ENCODE measurements at regions not wholly inside any gene's neighbourhood (a gene's known extent, or its start where the extent isn't known, plus 50 kb on each side); places are given as distances from the start of the nearest gene placed in this dataset.

DNA sequence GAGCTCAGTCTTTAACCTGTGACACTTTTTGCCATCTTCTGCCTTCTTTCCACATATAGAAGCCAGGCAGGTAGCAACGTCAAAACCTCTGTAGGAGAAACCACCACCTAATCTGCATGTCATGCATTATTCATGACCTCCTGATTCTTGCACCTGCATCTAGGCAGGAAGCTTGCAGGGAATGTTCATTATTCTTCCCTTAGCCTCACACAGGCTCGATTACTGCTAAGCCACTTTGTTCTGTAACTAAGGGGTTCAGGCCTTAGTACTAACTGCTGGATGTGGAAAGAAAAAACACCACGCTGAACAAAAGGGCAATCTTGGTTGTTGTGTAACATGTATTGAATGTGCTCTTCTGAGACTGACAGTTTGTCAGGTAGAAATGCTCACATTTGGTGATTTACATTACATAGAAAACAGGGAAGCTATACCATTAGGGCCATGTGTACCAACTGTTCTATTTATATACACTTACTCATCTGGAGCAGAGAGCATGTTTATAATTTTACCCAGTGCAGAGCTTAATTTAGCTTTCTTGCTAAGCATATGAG, 366.9 kb downstream of the KLF12 start:
- TF ChIP-seq, protein P1, sequence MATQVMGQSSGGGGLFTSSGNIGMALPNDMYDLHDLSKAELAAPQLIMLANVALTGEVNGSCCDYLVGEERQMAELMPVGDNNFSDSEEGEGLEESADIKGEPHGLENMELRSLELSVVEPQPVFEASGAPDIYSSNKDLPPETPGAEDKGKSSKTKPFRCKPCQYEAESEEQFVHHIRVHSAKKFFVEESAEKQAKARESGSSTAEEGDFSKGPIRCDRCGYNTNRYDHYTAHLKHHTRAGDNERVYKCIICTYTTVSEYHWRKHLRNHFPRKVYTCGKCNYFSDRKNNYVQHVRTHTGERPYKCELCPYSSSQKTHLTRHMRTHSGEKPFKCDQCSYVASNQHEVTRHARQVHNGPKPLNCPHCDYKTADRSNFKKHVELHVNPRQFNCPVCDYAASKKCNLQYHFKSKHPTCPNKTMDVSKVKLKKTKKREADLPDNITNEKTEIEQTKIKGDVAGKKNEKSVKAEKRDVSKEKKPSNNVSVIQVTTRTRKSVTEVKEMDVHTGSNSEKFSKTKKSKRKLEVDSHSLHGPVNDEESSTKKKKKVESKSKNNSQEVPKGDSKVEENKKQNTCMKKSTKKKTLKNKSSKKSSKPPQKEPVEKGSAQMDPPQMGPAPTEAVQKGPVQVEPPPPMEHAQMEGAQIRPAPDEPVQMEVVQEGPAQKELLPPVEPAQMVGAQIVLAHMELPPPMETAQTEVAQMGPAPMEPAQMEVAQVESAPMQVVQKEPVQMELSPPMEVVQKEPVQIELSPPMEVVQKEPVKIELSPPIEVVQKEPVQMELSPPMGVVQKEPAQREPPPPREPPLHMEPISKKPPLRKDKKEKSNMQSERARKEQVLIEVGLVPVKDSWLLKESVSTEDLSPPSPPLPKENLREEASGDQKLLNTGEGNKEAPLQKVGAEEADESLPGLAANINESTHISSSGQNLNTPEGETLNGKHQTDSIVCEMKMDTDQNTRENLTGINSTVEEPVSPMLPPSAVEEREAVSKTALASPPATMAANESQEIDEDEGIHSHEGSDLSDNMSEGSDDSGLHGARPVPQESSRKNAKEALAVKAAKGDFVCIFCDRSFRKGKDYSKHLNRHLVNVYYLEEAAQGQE (IDR thresholded peaks at IDR 0.05; ENCODE audit: insufficient read depth in 1 of 2, low read depth in 2 of 2, low read length in 2 of 2), result no peak
- TF ChIP-seq POLR2AphosphoS5 (IDR thresholded peaks at IDR 0.05; ENCODE audit: low read depth, low read length) (no peak), SIN3A (IDR thresholded peaks at IDR 0.05; ENCODE audit: borderline replicate concordance, insufficient read depth, low read length) (no peak), FOXP2 (optimal IDR thresholded peaks at IDR 0.05; ENCODE audit: borderline replicate concordance, extremely low read depth, extremely low read length, insufficient read depth) (no peak), TAF1 (IDR thresholded peaks at IDR 0.05; ENCODE audit: borderline replicate concordance, insufficient read depth, low read length) (no peak)

DNA sequence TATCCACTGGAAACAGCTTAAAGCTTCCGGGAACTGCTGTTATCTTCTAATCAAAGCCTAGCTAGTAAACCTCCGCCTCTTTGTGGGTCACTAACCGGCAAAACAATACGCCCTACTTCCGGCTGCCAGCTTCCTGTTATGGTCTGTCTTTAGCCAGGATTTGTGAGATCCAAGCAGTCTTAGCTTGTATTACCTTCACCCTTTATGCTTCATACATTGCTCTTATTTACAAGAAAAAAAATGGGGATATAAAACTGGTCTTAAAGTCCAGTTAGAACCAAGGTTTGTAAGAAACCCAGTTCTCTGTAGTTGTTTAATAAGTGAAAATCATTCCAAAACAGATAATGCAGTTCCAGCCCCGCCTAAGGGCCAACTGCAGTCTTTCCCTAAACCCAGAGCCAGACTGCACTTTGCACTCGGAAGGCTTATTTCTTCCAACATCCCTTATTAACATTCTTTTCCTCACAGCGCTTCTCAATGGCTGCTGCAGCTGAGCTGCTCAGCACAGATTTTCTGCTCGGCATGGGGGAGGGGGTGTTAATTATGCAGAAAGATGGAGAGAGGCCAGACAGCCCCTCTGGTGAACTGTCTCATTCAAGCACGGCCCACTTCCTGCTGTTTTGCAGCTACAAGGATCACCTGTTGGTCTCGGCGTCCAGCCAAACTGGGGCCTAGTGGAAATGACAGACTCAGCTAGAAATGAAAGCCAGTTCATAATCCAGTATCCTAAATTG, 368.4 kb downstream of the KLF12 start:
- no peak for TF ChIP-seq POLR2AphosphoS5 (IDR thresholded peaks at IDR 0.05; ENCODE audit: low read depth, low read length)
- TF ChIP-seq, protein P1 (IDR thresholded peaks at IDR 0.05; ENCODE audit: insufficient read depth in 1 of 2, low read depth in 2 of 2, low read length in 2 of 2), result no peak
- TF ChIP-seq TAF1 (IDR thresholded peaks at IDR 0.05; ENCODE audit: borderline replicate concordance, insufficient read depth, low read length), result no peak
- TF ChIP-seq FOXP2 (optimal IDR thresholded peaks at IDR 0.05; ENCODE audit: borderline replicate concordance, extremely low read depth, extremely low read length, insufficient read depth), result no peak
- TF ChIP-seq SIN3A (IDR thresholded peaks at IDR 0.05; ENCODE audit: borderline replicate concordance, insufficient read depth, low read length), result no peak; the same call in 1 of the 2 replicates

DNA sequence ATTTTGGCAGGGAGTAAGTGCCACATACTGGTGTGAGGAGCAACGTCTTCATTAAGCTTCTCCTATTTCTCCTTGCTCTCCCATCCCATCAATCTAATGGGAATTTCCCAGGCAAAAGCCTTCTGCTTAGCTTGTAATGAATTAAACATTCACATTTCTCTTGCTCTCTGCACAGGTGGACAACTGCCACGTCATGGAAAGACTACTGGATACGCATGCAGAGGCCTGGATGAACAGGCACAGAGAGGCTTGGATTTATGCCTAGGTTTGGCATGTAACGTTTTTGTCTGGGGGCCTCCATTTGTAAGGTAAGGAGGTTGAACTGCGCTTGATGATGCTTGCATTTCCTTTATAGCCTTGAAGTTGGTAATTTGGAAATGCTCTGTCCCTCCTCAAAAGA, 374.8 kb downstream of the KLF12 start:
- TF ChIP-seq FOXP2 (optimal IDR thresholded peaks at IDR 0.05; ENCODE audit: borderline replicate concordance, extremely low read depth, extremely low read length, insufficient read depth) (no peak), SIN3A (IDR thresholded peaks at IDR 0.05; ENCODE audit: borderline replicate concordance, insufficient read depth, low read length) (no peak), TAF1 (IDR thresholded peaks at IDR 0.05; ENCODE audit: borderline replicate concordance, insufficient read depth, low read length) (no peak), POLR2AphosphoS5 (IDR thresholded peaks at IDR 0.05; ENCODE audit: low read depth, low read length) (no peak)
- TF ChIP-seq, protein P1 (IDR thresholded peaks at IDR 0.05; ENCODE audit: insufficient read depth in 1 of 2, low read depth in 2 of 2, low read length in 2 of 2), result no peak

DNA sequence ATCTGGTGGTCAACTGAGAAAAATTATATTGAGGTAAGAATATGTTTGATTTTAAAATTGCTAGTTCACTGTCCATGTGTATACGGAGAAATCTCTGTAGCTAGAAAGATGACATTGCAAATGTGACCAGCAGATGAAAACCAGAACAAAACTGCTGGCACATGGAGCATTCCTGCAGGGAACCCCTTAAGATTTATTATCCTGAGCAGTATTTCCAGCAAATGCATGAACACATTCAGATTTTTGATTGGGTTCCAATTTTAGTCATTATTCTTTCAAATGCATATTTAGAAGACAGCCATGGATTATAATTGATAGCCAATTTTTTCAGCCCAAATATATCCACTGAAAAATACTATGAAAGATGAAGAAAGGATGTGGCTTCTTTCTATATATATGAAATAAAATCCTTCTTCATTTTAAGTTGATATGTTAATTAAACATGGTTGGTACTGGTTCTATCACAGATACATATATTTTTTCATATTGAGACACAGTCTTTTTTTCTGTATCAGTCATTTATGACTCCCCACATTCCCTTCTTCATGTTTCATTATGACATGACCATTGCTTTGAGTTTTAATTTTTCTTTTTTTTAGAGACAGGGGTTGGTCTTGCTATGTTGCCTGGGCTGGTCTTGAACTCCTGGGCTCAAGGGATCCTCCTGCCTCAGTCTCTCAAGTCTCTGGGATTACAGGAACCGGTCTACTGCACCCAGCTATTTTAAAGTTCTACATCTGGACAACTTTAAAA, 376.5 kb downstream of the KLF12 start:
- TF ChIP-seq TAF1 (IDR thresholded peaks at IDR 0.05; ENCODE audit: borderline replicate concordance, insufficient read depth, low read length), result no peak
- TF ChIP-seq, protein P1 (IDR thresholded peaks at IDR 0.05; ENCODE audit: insufficient read depth in 1 of 2, low read depth in 2 of 2, low read length in 2 of 2), result no peak
- TF ChIP-seq FOXP2 (optimal IDR thresholded peaks at IDR 0.05; ENCODE audit: borderline replicate concordance, extremely low read depth, extremely low read length, insufficient read depth), result no peak
- TF ChIP-seq SIN3A (IDR thresholded peaks at IDR 0.05; ENCODE audit: borderline replicate concordance, insufficient read depth, low read length), result no peak
- no peak for TF ChIP-seq POLR2AphosphoS5 (IDR thresholded peaks at IDR 0.05; ENCODE audit: low read depth, low read length)

Measured in PFSK-1 (cell line).